ENCODE measurements at regions not wholly inside any gene's neighbourhood (a gene's known extent, or its start where the extent isn't known, plus 50 kb on each side); places are given as distances from the start of the nearest gene placed in this dataset.

GRCh38 chr22:47841156-47841555, 1078.7 kb downstream of the TBC1D22A start:
- TF ChIP-seq POLR2A (IDR thresholded peaks at IDR 0.05) (no peak), CTCF (IDR thresholded peaks at IDR 0.05 in 8 of 11, conservative IDR thresholded peaks at IDR 0.05 in 3 of 11) (no peak), POLR2AphosphoS5 (IDR thresholded peaks at IDR 0.05) (no peak)

Data from spleen (tissue), 7 donors.